ENCODE measurements at regions not wholly inside any gene's neighbourhood (a gene's known extent, or its start where the extent isn't known, plus 50 kb on each side); places are given as distances from the start of the nearest gene placed in this dataset.

- DNase-seq (ENCODE audit: low read depth, low spot score) = no peak
- H3K36me3 ChIP-seq (ENCODE audit: insufficient read depth, low read length) = no peaks in the 10 kb centered on the region
- TF ChIP-seq FOXP2 (optimal IDR thresholded peaks at IDR 0.05; ENCODE audit: control extremely low read depth, extremely low read length, insufficient read depth) (no peak), POLR2AphosphoS5 (IDR thresholded peaks at IDR 0.05; ENCODE audit: borderline replicate concordance, low read depth, low read length) (no peak), EZH2 (IDR thresholded peaks at IDR 0.05) (no peak)
- no peak overlapping the region for H3K4me3 ChIP-seq
- no peak overlapping the region for H3K27ac ChIP-seq
- H3K9me3 ChIP-seq (ENCODE audit: low read depth, low read length) = no peaks in the 10 kb centered on the region
- H3K9ac ChIP-seq (ENCODE audit: insufficient read length) = no peak overlapping the region
Observed at GRCh38 chr3:30384546-30385072, 221.8 kb upstream of the TGFBR2 start.

GRCh38 chr3:30393079-30393478 is 213.3 kb upstream of the TGFBR2 start:
- H3K36me3 ChIP-seq (ENCODE audit: insufficient read depth, low read length) = no peaks in the 10 kb centered on the region
- no peak overlapping the region for H3K27ac ChIP-seq
- no peak for DNase-seq (ENCODE audit: low read depth, low spot score)
- no peak overlapping the region for H3K4me3 ChIP-seq
- no peak for TF ChIP-seq POLR2AphosphoS5 (IDR thresholded peaks at IDR 0.05; ENCODE audit: borderline replicate concordance, low read depth, low read length)
- TF ChIP-seq FOXP2 (optimal IDR thresholded peaks at IDR 0.05; ENCODE audit: control extremely low read depth, extremely low read length, insufficient read depth) = no peak
- no peak for TF ChIP-seq EZH2 (IDR thresholded peaks at IDR 0.05)
- no peak overlapping the region for H3K9ac ChIP-seq (ENCODE audit: insufficient read length)
- no peaks in the 10 kb centered on the region for H3K9me3 ChIP-seq (ENCODE audit: low read depth, low read length)

- TF ChIP-seq POLR2AphosphoS5 (IDR thresholded peaks at IDR 0.05; ENCODE audit: borderline replicate concordance, low read depth, low read length) (no peak), EZH2 (IDR thresholded peaks at IDR 0.05) (no peak), FOXP2 (optimal IDR thresholded peaks at IDR 0.05; ENCODE audit: control extremely low read depth, extremely low read length, insufficient read depth) (no peak)
Observed at GRCh38 chr3:30397030-30397429, 209.4 kb upstream of the TGFBR2 start.

GRCh38 chr3:30399394-30400181 is 206.8 kb upstream of the TGFBR2 start:
- DNase-seq (ENCODE audit: low read depth, low spot score) = no peak

More at GRCh38 chr3:30397030-30397429, 209.4 kb upstream of the TGFBR2 start:
- no peaks in the 10 kb centered on the region for H3K9me3 ChIP-seq (ENCODE audit: low read depth, low read length)
- no peak overlapping the region for H3K9ac ChIP-seq (ENCODE audit: insufficient read length)
- no peak overlapping the region for H3K27ac ChIP-seq
- H3K4me3 ChIP-seq = no peak overlapping the region
- no peaks in the 10 kb centered on the region for H3K36me3 ChIP-seq (ENCODE audit: insufficient read depth, low read length)
- DNase-seq (ENCODE audit: low read depth, low spot score) = no peak

GRCh38 chr3:30400926-30401325 is 205.5 kb upstream of the TGFBR2 start:
- Histone ChIP-seq H3K4me3 (no peak overlapping the region), H3K9me3 (ENCODE audit: low read depth, low read length) (no peaks in the 10 kb centered on the region), H3K27ac (no peak overlapping the region), H3K9ac (ENCODE audit: insufficient read length) (no peak overlapping the region), H3K36me3 (ENCODE audit: insufficient read depth, low read length) (no peaks in the 10 kb centered on the region)
- TF ChIP-seq POLR2AphosphoS5 (IDR thresholded peaks at IDR 0.05; ENCODE audit: borderline replicate concordance, low read depth, low read length) (no peak), EZH2 (IDR thresholded peaks at IDR 0.05) (no peak), FOXP2 (optimal IDR thresholded peaks at IDR 0.05; ENCODE audit: control extremely low read depth, extremely low read length, insufficient read depth) (no peak)
- no peak for DNase-seq (ENCODE audit: low read depth, low spot score)

More at GRCh38 chr3:30399394-30400181, 206.8 kb upstream of the TGFBR2 start:
- H3K9ac ChIP-seq (ENCODE audit: insufficient read length) = no peak overlapping the region
- H3K4me3 ChIP-seq = no peak overlapping the region
- H3K27ac ChIP-seq = no peak overlapping the region
- TF ChIP-seq EZH2 (IDR thresholded peaks at IDR 0.05) (no peak), POLR2AphosphoS5 (IDR thresholded peaks at IDR 0.05; ENCODE audit: borderline replicate concordance, low read depth, low read length) (no peak), FOXP2 (optimal IDR thresholded peaks at IDR 0.05; ENCODE audit: control extremely low read depth, extremely low read length, insufficient read depth) (no peak)
- H3K9me3 ChIP-seq (ENCODE audit: low read depth, low read length) = no peaks in the 10 kb centered on the region
- no peaks in the 10 kb centered on the region for H3K36me3 ChIP-seq (ENCODE audit: insufficient read depth, low read length)

- no peak overlapping the region for H3K4me3 ChIP-seq
- H3K9ac ChIP-seq (ENCODE audit: insufficient read length) = no peak overlapping the region
- no peaks in the 10 kb centered on the region for H3K9me3 ChIP-seq (ENCODE audit: low read depth, low read length)
- TF ChIP-seq FOXP2 (optimal IDR thresholded peaks at IDR 0.05; ENCODE audit: control extremely low read depth, extremely low read length, insufficient read depth) (no peak), EZH2 (IDR thresholded peaks at IDR 0.05) (no peak), POLR2AphosphoS5 (IDR thresholded peaks at IDR 0.05; ENCODE audit: borderline replicate concordance, low read depth, low read length) (no peak)
- DNase-seq (ENCODE audit: low read depth, low spot score) = no peak
- H3K36me3 ChIP-seq (ENCODE audit: insufficient read depth, low read length) = no peaks in the 10 kb centered on the region
- H3K27ac ChIP-seq = no peak overlapping the region
Observed at GRCh38 chr3:30401971-30402370, 204.4 kb upstream of the TGFBR2 start.

- no peaks in the 10 kb centered on the region for H3K9me3 ChIP-seq (ENCODE audit: low read depth, low read length)
Observed at GRCh38 chr3:30407651-30408050, 198.8 kb upstream of the TGFBR2 start.

GRCh38 chr3:30408105-30408557 is 198.3 kb upstream of the TGFBR2 start:
- H3K27ac ChIP-seq = no peak overlapping the region
- no peak for TF ChIP-seq FOXP2 (optimal IDR thresholded peaks at IDR 0.05; ENCODE audit: control extremely low read depth, extremely low read length, insufficient read depth)
- no peak for TF ChIP-seq EZH2 (IDR thresholded peaks at IDR 0.05)
- no peak for TF ChIP-seq POLR2AphosphoS5 (IDR thresholded peaks at IDR 0.05; ENCODE audit: borderline replicate concordance, low read depth, low read length)
- no peaks in the 10 kb centered on the region for H3K36me3 ChIP-seq (ENCODE audit: insufficient read depth, low read length)
- H3K4me3 ChIP-seq = no peak overlapping the region
- H3K9me3 ChIP-seq (ENCODE audit: low read depth, low read length) = no peaks in the 10 kb centered on the region
- DNase-seq (ENCODE audit: low read depth, low spot score) = no peak
- no peak overlapping the region for H3K9ac ChIP-seq (ENCODE audit: insufficient read length)

More at GRCh38 chr3:30407651-30408050, 198.8 kb upstream of the TGFBR2 start:
- no peak overlapping the region for H3K9ac ChIP-seq (ENCODE audit: insufficient read length)
- no peak for DNase-seq (ENCODE audit: low read depth, low spot score)
- no peak overlapping the region for H3K4me3 ChIP-seq
- TF ChIP-seq EZH2 (IDR thresholded peaks at IDR 0.05) (no peak), FOXP2 (optimal IDR thresholded peaks at IDR 0.05; ENCODE audit: control extremely low read depth, extremely low read length, insufficient read depth) (no peak), POLR2AphosphoS5 (IDR thresholded peaks at IDR 0.05; ENCODE audit: borderline replicate concordance, low read depth, low read length) (no peak)
- no peak overlapping the region for H3K27ac ChIP-seq
- H3K36me3 ChIP-seq (ENCODE audit: insufficient read depth, low read length) = no peaks in the 10 kb centered on the region
